ENCODE measurements at regions not wholly inside any gene's neighbourhood (a gene's known extent, or its start where the extent isn't known, plus 50 kb on each side); places are given as distances from the start of the nearest gene placed in this dataset.

DNA sequence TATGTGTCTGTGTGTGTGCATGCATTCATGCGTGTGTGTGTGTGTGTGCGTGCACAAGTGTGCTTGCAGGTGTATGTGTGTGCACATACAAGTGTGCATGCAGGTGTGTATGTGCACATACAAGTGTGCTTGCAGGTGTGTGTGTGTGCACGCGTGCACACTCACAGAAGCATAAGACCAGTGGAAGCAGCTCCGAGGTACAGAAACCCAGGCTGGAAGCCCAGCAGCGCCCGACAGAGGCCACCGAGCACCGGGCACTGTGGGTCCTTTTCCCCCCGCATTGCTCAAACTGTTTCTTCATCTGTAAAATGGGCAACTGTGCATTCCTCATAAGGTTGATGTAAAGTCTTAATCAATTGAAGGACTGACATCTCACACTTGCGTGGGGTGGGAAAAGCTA, 243.3 kb upstream of the TCERG1L start:
- TF ChIP-seq, protein P1, sequence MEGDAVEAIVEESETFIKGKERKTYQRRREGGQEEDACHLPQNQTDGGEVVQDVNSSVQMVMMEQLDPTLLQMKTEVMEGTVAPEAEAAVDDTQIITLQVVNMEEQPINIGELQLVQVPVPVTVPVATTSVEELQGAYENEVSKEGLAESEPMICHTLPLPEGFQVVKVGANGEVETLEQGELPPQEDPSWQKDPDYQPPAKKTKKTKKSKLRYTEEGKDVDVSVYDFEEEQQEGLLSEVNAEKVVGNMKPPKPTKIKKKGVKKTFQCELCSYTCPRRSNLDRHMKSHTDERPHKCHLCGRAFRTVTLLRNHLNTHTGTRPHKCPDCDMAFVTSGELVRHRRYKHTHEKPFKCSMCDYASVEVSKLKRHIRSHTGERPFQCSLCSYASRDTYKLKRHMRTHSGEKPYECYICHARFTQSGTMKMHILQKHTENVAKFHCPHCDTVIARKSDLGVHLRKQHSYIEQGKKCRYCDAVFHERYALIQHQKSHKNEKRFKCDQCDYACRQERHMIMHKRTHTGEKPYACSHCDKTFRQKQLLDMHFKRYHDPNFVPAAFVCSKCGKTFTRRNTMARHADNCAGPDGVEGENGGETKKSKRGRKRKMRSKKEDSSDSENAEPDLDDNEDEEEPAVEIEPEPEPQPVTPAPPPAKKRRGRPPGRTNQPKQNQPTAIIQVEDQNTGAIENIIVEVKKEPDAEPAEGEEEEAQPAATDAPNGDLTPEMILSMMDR (IDR thresholded peaks at IDR 0.05), result no peak
- TF ChIP-seq POLR2A (IDR thresholded peaks at IDR 0.05), result no peak

Measured in suprapubic skin (tissue), 3 donors.